Stimulated activated effector memory CD8-positive, alpha-beta T cell treated with anti-CD3 and anti-CD28 coated beads, Interleukin-12 subunit alpha, Interleukin-12 subunit beta, amount 100 ng/mL, for 72 hours (primary cell): ENCODE measurements at regions not wholly inside any gene's neighbourhood (a gene's known extent, or its start where the extent isn't known, plus 50 kb on each side); places are given as distances from the start of the nearest gene placed in this dataset.
"Not testable (repeated sequence)": the region's sequence is repeated elsewhere in the genome, so short reads cannot be mapped to it uniquely, and the experiment has no call there.

ENCODE experiments used
- ATAC-seq: fragments of 150-1000 bp; cut with Tn5 transposase; 2 replicates; pipeline ENCODE4 v1.10.0; 2021
- DNase-seq, 2 donors: peaks; one replicate each; pipeline ENCODE4 v3.0.0; 2021 to 2022; ENCODE audit warnings: low spot score in 2 of 2
- H3K27ac Mint-ChIP-seq: one replicate; pipeline ENCODE4 v1.8.0; 2022; ENCODE audit warnings: mild to moderate bottlenecking, mixed read lengths
- H3K36me3 Mint-ChIP-seq: one replicate; pipeline ENCODE4 v1.8.0; 2022; ENCODE audit warnings: mild to moderate bottlenecking, mixed read lengths
- H3K4me1 Mint-ChIP-seq: one replicate; pipeline ENCODE4 v1.8.0; 2022; ENCODE audit warnings: mixed read lengths
- H3K4me3 Mint-ChIP-seq: one replicate; pipeline ENCODE4 v1.8.0; 2022; ENCODE audit warnings: mild to moderate bottlenecking, mixed read lengths
- H3K9me3 Mint-ChIP-seq: one replicate; pipeline ENCODE4 v1.8.0; 2022; ENCODE audit warnings: mixed read lengths

DNA sequence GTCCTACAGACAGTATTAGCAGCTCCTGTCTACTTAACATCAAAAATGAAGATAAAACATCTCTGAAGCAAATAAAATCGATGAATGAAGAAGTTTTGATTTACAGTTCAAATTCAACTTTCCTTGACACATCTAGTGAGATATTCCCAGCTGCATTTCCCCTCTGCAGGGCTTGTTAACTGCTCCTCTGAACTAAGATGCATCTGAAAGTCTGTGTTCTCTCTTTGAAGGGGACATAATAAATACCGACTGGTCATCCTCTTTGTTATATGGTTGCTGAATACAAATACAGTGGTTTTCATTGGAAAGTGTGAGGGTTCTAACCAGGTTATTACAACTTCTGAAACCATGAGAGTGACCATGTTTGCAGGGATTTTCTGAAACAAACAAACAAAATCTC is 266.4 kb upstream of the SLC16A7 start:
- no peak for DNase-seq
- no peak overlapping the region for H3K4me3 Mint-ChIP-seq
- peaks cover 4% of the 10 kb centered on the region for H3K9me3 Mint-ChIP-seq
- no peak overlapping the region for H3K27ac Mint-ChIP-seq
- no peaks in the 10 kb centered on the region for H3K4me1 Mint-ChIP-seq
- no peak for ATAC-seq
- H3K36me3 Mint-ChIP-seq: no peaks in the 10 kb centered on the region

DNA sequence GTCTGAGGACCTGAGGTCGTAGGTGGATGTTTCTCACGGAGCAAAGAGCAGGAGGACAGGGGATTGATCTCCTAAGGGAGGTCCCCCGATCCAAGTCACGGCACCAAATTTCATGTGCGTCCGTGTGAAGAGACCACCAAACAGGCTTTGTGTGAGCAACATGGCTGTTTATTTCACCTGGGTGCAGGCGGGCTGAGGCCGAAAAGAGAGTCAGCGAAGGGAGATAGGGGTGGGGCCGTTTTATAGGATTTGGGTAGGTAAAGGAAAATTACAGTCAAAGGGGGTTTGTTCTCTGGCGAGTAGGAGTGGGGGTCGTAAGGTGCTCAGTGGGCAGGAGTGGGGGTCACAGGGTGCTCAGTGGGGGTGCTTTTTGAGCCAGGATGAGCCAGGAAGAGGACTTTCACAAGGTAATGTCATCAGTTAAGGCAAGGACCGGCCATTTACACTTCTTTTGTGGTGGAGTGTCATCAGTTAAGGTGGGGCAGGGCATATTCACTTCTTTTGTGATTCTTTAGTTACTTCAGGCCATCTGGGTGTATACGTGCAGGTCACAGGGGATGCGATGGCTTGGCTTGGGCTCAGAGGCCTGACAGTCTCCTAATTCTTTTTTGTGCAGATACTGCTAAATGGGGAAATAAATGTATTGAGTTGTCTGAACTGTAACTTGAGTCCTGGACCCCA is 267.3 kb upstream of the SLC16A7 start:
- not testable (repeated sequence) for H3K36me3 Mint-ChIP-seq, H3K27ac Mint-ChIP-seq, DNase-seq, H3K4me1 Mint-ChIP-seq, H3K9me3 Mint-ChIP-seq, H3K4me3 Mint-ChIP-seq, ATAC-seq

DNA sequence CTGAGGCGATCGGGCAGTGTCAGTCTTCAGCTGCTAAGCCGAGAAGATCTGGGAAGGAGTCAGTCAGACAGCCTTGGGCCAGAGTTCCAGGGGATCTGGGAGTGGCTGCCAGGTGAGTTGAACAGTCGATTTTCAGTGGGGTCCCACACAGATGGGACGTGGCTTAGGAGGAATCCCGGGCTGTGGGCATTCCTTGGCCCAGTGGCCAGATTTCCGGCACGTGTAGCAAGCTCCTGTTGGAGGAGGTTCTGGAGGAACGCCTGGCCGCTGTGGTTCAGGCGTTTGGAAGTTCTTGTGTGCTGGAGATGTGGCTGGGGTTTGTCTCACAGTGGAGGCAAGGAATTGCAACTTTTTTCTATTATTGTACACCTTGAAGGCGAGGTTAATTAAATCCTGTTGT is 269.4 kb upstream of the SLC16A7 start:
- not testable (repeated sequence) for ATAC-seq, H3K9me3 Mint-ChIP-seq, DNase-seq, H3K4me1 Mint-ChIP-seq, H3K36me3 Mint-ChIP-seq, H3K4me3 Mint-ChIP-seq, H3K27ac Mint-ChIP-seq

- no peak for ATAC-seq
- no peaks in the 10 kb centered on the region for H3K4me1 Mint-ChIP-seq
- no peak for DNase-seq
- H3K27ac Mint-ChIP-seq: no peak overlapping the region
- H3K36me3 Mint-ChIP-seq: no peaks in the 10 kb centered on the region
- H3K9me3 Mint-ChIP-seq: peaks cover under 1% of the 10 kb centered on the region
- H3K4me3 Mint-ChIP-seq: no peak overlapping the region
Measured at GRCh38 chr12:59322473-59322872, 273.4 kb upstream of the SLC16A7 start.

- no peaks in the 10 kb centered on the region for H3K9me3 Mint-ChIP-seq
- DNase-seq (no peak), ATAC-seq (no peak)
- H3K27ac Mint-ChIP-seq: no peak overlapping the region
- H3K36me3 Mint-ChIP-seq: no peaks in the 10 kb centered on the region
- no peak overlapping the region for H3K4me3 Mint-ChIP-seq
- no peaks in the 10 kb centered on the region for H3K4me1 Mint-ChIP-seq
Measured at GRCh38 chr12:59321278-59321677, 274.6 kb upstream of the SLC16A7 start.

DNA sequence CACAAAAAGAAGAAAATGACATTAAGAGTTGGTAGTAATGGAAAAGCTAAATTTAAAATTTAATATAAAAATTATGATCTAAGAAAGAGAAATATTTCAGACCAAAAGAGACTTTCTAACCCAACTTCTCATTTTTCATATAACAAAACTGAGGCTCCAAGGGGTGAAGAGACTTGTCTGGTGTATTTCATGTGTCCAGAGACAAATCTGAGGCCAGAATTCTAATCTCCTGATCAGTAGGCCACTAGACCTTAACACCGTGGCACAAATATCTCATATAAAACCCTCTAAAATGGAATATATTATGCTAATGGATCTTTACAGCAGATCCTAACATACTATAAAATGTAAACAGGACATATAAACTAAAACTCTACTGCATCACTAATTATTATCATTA is 275.7 kb upstream of the SLC16A7 start:
- Mint-ChIP-seq H3K27ac (no peak overlapping the region), H3K4me1 (no peaks in the 10 kb centered on the region), H3K4me3 (no peak overlapping the region), H3K36me3 (no peaks in the 10 kb centered on the region), H3K9me3 (no peaks in the 10 kb centered on the region)
- ATAC-seq (no peak), DNase-seq (no peak)

GRCh38 chr12:59318940-59319339 is 276.9 kb upstream of the SLC16A7 start:
- Mint-ChIP-seq H3K4me1 (no peaks in the 10 kb centered on the region), H3K9me3 (no peaks in the 10 kb centered on the region), H3K4me3 (no peak overlapping the region), H3K36me3 (no peaks in the 10 kb centered on the region), H3K27ac (no peak overlapping the region)
- DNase-seq: no peak
- ATAC-seq: no peak

DNA sequence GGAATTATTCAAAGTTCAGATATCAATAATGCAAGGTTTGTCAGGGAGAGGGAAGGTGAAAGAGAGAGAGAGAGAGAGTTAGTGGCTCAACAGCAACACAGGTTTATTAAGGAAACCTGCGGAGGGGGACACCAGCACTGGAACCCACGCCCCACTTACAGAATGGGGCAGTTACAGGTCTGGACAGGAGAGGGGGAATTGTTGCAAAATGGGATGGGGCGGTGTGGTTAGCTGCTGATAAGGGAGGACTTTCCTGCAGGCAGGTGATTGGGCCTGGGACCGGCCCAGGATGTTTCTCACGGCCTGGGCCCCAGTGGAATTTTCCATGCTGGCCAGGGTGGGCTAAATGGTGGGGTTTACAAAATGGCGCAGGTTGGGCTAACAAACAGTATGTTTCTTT is 278.2 kb upstream of the SLC16A7 start:
- Mint-ChIP-seq H3K27ac (no peak overlapping the region), H3K4me1 (no peaks in the 10 kb centered on the region), H3K4me3 (no peak overlapping the region), H3K36me3 (no peaks in the 10 kb centered on the region), H3K9me3 (no peaks in the 10 kb centered on the region)
- DNase-seq (no peak), ATAC-seq (no peak)

- H3K27ac Mint-ChIP-seq: no peak overlapping the region
- no peaks in the 10 kb centered on the region for H3K36me3 Mint-ChIP-seq
- no peaks in the 10 kb centered on the region for H3K9me3 Mint-ChIP-seq
- ATAC-seq (no peak), DNase-seq (no peak)
- H3K4me1 Mint-ChIP-seq: no peaks in the 10 kb centered on the region
- H3K4me3 Mint-ChIP-seq: no peak overlapping the region
Measured at GRCh38 chr12:59316938-59317337, 278.9 kb upstream of the SLC16A7 start.

DNA sequence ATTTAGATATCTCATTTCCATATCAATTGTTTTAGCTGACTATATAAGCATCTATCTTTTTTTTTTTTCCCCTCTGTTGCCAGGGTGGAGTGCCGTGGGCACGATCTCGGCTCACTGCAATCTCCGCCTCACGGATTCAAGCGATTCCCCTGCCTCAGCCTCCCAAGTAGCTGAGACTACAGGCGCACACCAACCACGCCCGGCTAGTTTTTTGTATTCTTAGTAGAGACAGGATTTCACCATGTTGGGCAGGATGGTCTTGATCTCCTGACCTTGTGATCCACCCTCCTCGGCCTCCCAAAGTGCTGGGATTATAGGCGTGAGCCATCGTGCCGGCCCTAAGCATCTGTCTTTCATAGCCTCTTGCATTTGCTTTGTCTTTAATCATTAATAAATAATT is 279.5 kb upstream of the SLC16A7 start:
- H3K4me1 Mint-ChIP-seq, H3K9me3 Mint-ChIP-seq, DNase-seq, ATAC-seq, H3K36me3 Mint-ChIP-seq, H3K4me3 Mint-ChIP-seq, H3K27ac Mint-ChIP-seq: not testable (repeated sequence)

GRCh38 chr12:59314209-59314608 is 281.6 kb upstream of the SLC16A7 start:
- ATAC-seq (no peak), DNase-seq (no peak)
- peaks cover 6% of the 10 kb centered on the region for H3K9me3 Mint-ChIP-seq
- no peak overlapping the region for H3K27ac Mint-ChIP-seq
- no peaks in the 10 kb centered on the region for H3K4me1 Mint-ChIP-seq
- H3K36me3 Mint-ChIP-seq: no peaks in the 10 kb centered on the region
- no peak overlapping the region for H3K4me3 Mint-ChIP-seq

- DNase-seq (no peak), ATAC-seq (no peak)
- H3K9me3 Mint-ChIP-seq: peaks cover 9% of the 10 kb centered on the region
- no peaks in the 10 kb centered on the region for H3K36me3 Mint-ChIP-seq
- H3K4me3 Mint-ChIP-seq: no peak overlapping the region
- H3K4me1 Mint-ChIP-seq: no peaks in the 10 kb centered on the region
- H3K27ac Mint-ChIP-seq: no peak overlapping the region
Measured at GRCh38 chr12:59304077-59304721, 291.6 kb upstream of the SLC16A7 start.

GRCh38 chr12:59298296-59298695 is 297.5 kb upstream of the SLC16A7 start:
- H3K27ac Mint-ChIP-seq: no peak overlapping the region
- no peaks in the 10 kb centered on the region for H3K4me1 Mint-ChIP-seq
- DNase-seq: no peak
- H3K36me3 Mint-ChIP-seq: no peaks in the 10 kb centered on the region
- ATAC-seq: no peak
- peaks cover 16% of the 10 kb centered on the region for H3K9me3 Mint-ChIP-seq
- no peak overlapping the region for H3K4me3 Mint-ChIP-seq

- H3K4me1 Mint-ChIP-seq: no peaks in the 10 kb centered on the region
- no peaks in the 10 kb centered on the region for H3K36me3 Mint-ChIP-seq
- H3K9me3 Mint-ChIP-seq: peaks cover 7% of the 10 kb centered on the region
- H3K27ac Mint-ChIP-seq: no peak overlapping the region
- ATAC-seq (no peak), DNase-seq (no peak)
- H3K4me3 Mint-ChIP-seq: no peak overlapping the region
Measured at GRCh38 chr12:59294221-59294620, 301.6 kb upstream of the SLC16A7 start.

- DNase-seq (no peak), ATAC-seq (no peak)
- no peak overlapping the region for H3K27ac Mint-ChIP-seq
- H3K4me3 Mint-ChIP-seq: no peak overlapping the region
- no peaks in the 10 kb centered on the region for H3K9me3 Mint-ChIP-seq
- H3K36me3 Mint-ChIP-seq: no peaks in the 10 kb centered on the region
- H3K4me1 Mint-ChIP-seq: no peaks in the 10 kb centered on the region
Measured at GRCh38 chr12:59282999-59283398, 312.8 kb upstream of the SLC16A7 start.

GRCh38 chr12:59273561-59273960 is 322.3 kb upstream of the SLC16A7 start:
- not testable (repeated sequence) for H3K36me3 Mint-ChIP-seq, H3K4me3 Mint-ChIP-seq
- H3K9me3 Mint-ChIP-seq: peaks cover 21% of the 10 kb centered on the region

More at GRCh38 chr12:59273561-59273960, 322.3 kb upstream of the SLC16A7 start:
- not testable (repeated sequence) for ATAC-seq, DNase-seq, H3K27ac Mint-ChIP-seq, H3K4me1 Mint-ChIP-seq
